HG03175 (cell line): ENCODE measurements at regions not wholly inside any gene's neighbourhood (a gene's known extent, or its start where the extent isn't known, plus 50 kb on each side); places are given as distances from the start of the nearest gene placed in this dataset.

ENCODE experiments used
- ATAC-seq: cut with Tn5 transposase; IDR thresholded peaks from one replicate; pipeline ENCODE4 v1.9.1; 2021; ENCODE audit warnings: mild to moderate bottlenecking, moderate library complexity; ENCODE audit not compliant: unreplicated experiment

- ATAC-seq, result no peak
Observed at GRCh38 chr6:133583907-133584427, 304.9 kb upstream of the TCF21 start.

GRCh38 chr6:133584823-133585222 is 304.1 kb upstream of the TCF21 start:
- no peak for ATAC-seq

- no peak for ATAC-seq
Observed at GRCh38 chr6:133585978-133586377, 302.9 kb upstream of the TCF21 start.

- no peak for ATAC-seq
Observed at GRCh38 chr6:133587546-133588160, 301.3 kb upstream of the TCF21 start.

GRCh38 chr6:133590196-133590595 is 298.7 kb upstream of the TCF21 start:
- no peak for ATAC-seq

- ATAC-seq, result no peak
Observed at GRCh38 chr6:133590814-133591213, 298.1 kb upstream of the TCF21 start.

GRCh38 chr6:133591275-133591674 is 297.6 kb upstream of the TCF21 start:
- no peak for ATAC-seq

GRCh38 chr6:133594652-133595110 is 294.2 kb upstream of the TCF21 start:
- ATAC-seq, result no peak

- ATAC-seq, result no peak
Observed at GRCh38 chr6:133595111-133595761, 293.7 kb upstream of the TCF21 start.

GRCh38 chr6:133606852-133607251 is 282.1 kb upstream of the TCF21 start:
- ATAC-seq, result no peak

GRCh38 chr6:133608620-133609019 is 280.3 kb upstream of the TCF21 start:
- no peak for ATAC-seq

- no peak for ATAC-seq
Observed at GRCh38 chr6:133609415-133610226, 279.3 kb upstream of the TCF21 start.

GRCh38 chr6:133610227-133610840 is 278.6 kb upstream of the TCF21 start:
- ATAC-seq, result no peak

GRCh38 chr6:133610971-133611370 is 277.9 kb upstream of the TCF21 start:
- ATAC-seq, result no peak

GRCh38 chr6:133612459-133612858 is 276.5 kb upstream of the TCF21 start:
- ATAC-seq, result no peak

- ATAC-seq, result no peak
Observed at GRCh38 chr6:133613211-133613610, 275.7 kb upstream of the TCF21 start.

GRCh38 chr6:133621751-133622150 is 267.2 kb upstream of the TCF21 start:
- no peak for ATAC-seq

- no peak for ATAC-seq
Observed at GRCh38 chr6:133623065-133623464, 265.8 kb upstream of the TCF21 start.

- ATAC-seq, result no peak
Observed at GRCh38 chr6:133623621-133624020, 265.3 kb upstream of the TCF21 start.

GRCh38 chr6:133626096-133626666 is 262.7 kb upstream of the TCF21 start:
- no peak for ATAC-seq

GRCh38 chr6:133629970-133630369 is 258.9 kb upstream of the TCF21 start:
- no peak for ATAC-seq
